ENCODE measurements at regions not wholly inside any gene's neighbourhood (a gene's known extent, or its start where the extent isn't known, plus 50 kb on each side); places are given as distances from the start of the nearest gene placed in this dataset.

GRCh38 chr11:91305402-91305801, 919.2 kb upstream of the FAT3 start:
- intact Hi-C loops (cut with micrococcal nuclease) (no loop called here), dilution Hi-C loops (cut with HindIII; ENCODE audit: low sequenced_read_pairs, unreplicated experiment) (no loop called here), in situ Hi-C loops (cut with MboI; ENCODE audit: low sequenced_read_pairs) (no loop called here)
- H3K4ac ChIP-seq (ENCODE audit: low read depth, low read length): no peak overlapping the region
- H3K56ac ChIP-seq (ENCODE audit: extremely low read depth, insufficient read depth, low read length): no peak overlapping the region
- H2AK5ac ChIP-seq (ENCODE audit: low read depth, low read length): no peak overlapping the region
- no CpG with 5 or more reads among the region's 2 CpGs for WGBS, 2 experiments (ENCODE audit: extremely low coverage in 2 of 2, insufficient read length in 1 of 2)
- no peak overlapping the region for H4K91ac ChIP-seq (ENCODE audit: insufficient read depth, low read depth, low read length)
- no peak overlapping the region for H2BK15ac ChIP-seq (ENCODE audit: low read depth, low read length)
- no peak overlapping the region for H3K18ac ChIP-seq (ENCODE audit: low read depth, low read length)
- H3K36me3 ChIP-seq (ENCODE audit: control insufficient read depth, insufficient read depth, low read length): no peaks in the 10 kb centered on the region
- H3K27ac ChIP-seq (ENCODE audit: insufficient read depth, low read length): no peak overlapping the region
- no TSS peak for BruUV-seq (replicated peaks)
- H3K4me2 ChIP-seq (ENCODE audit: low read depth, low read length): no peak overlapping the region
- DNase-seq (no peak), ATAC-seq (ENCODE audit: low read depth) (no peak; the same call in 1 of the 2 replicates)
- H2BK120ac ChIP-seq (ENCODE audit: low read depth, low read length): no peak overlapping the region
- no peaks in the 10 kb centered on the region for H3K4me1 ChIP-seq (ENCODE audit: control insufficient read depth, insufficient read depth, low read length)
- no peaks in the 10 kb centered on the region for H3K27me3 ChIP-seq (ENCODE audit: control insufficient read depth, insufficient read depth, low read length)
- no peak overlapping the region for H3K9ac ChIP-seq (ENCODE audit: low read depth, low read length)
- no peaks in the 10 kb centered on the region for H3K9me1 ChIP-seq (ENCODE audit: insufficient read depth, low read length)
- H3K79me1 ChIP-seq (ENCODE audit: low read depth in 1 of 2, low read length in 2 of 2): no peaks in the 10 kb centered on the region
- H3K4me3 ChIP-seq (ENCODE audit: insufficient read depth, low read depth, low read length): no peak overlapping the region
- no peak for TF ChIP-seq MXI1 (IDR thresholded peaks at IDR 0.05; ENCODE audit: borderline replicate concordance, low read depth, low read length)
- TF ChIP-seq RCOR1 (IDR thresholded peaks at IDR 0.05; ENCODE audit: insufficient replicate concordance, low read length): no peak
- no peak for TF ChIP-seq MAZ (IDR thresholded peaks at IDR 0.05; ENCODE audit: borderline replicate concordance, low read depth, low read length)
- no peak for TF ChIP-seq RFX5 (IDR thresholded peaks at IDR 0.05; ENCODE audit: low read depth, low read length)
- no peak for TF ChIP-seq CTCF (conservative IDR thresholded peaks at IDR 0.05; ENCODE audit: low read depth, low read length)
- TF ChIP-seq USF2 (IDR thresholded peaks at IDR 0.05; ENCODE audit: low read depth, low read length): no peak
- no peak for TF ChIP-seq MAFK (IDR thresholded peaks at IDR 0.05; ENCODE audit: low read depth, low read length)
- no peak for TF ChIP-seq BHLHE40 (IDR thresholded peaks at IDR 0.05; ENCODE audit: low read depth, low read length)
- TF ChIP-seq NFE2L2 (IDR thresholded peaks at IDR 0.05; ENCODE audit: low read depth, low read length): no peak
- no peak for TF ChIP-seq FOS (IDR thresholded peaks at IDR 0.05; ENCODE audit: low read depth, low read length)
- no peak for TF ChIP-seq ELK1 (IDR thresholded peaks at IDR 0.05; ENCODE audit: borderline replicate concordance, low read depth, low read length)
- TF ChIP-seq SMC3 (IDR thresholded peaks at IDR 0.05; ENCODE audit: low read depth, low read length): no peak
- TF ChIP-seq RAD21 (IDR thresholded peaks at IDR 0.05; ENCODE audit: low read length): no peak
- no peak for TF ChIP-seq CHD1 (IDR thresholded peaks at IDR 0.05; ENCODE audit: low read depth, low read length)
- no peak for TF ChIP-seq POLR2A (IDR thresholded peaks at IDR 0.05; ENCODE audit: low read depth, low read length)
- no peak for TF ChIP-seq CEBPB (IDR thresholded peaks at IDR 0.05; ENCODE audit: low read depth, low read length)
- H3K23ac ChIP-seq (ENCODE audit: low read depth, low read length): no peak overlapping the region
- no peaks in the 10 kb centered on the region for H3K9me3 ChIP-seq (ENCODE audit: control insufficient read depth, insufficient read depth, low read length)
- no peak overlapping the region for H2BK5ac ChIP-seq (ENCODE audit: low read depth, low read length, poor library complexity, severe bottlenecking)
- no peaks in the 10 kb centered on the region for H4K20me1 ChIP-seq (ENCODE audit: insufficient read depth, low read length)
- ChIA-PET CTCF (no interaction called here), POLR2A (ENCODE audit: unreplicated experiment) (no interaction called here)
- no peak overlapping the region for H4K8ac ChIP-seq (ENCODE audit: low read depth in 2 of 2, low read length in 2 of 2)
- H2BK20ac ChIP-seq (ENCODE audit: low read depth, low read length): no peak overlapping the region
- H2AFZ ChIP-seq (replicated peaks; ENCODE audit: low read length, poor library complexity): no peak overlapping the region
- no peak overlapping the region for H4K5ac ChIP-seq (ENCODE audit: low read depth, low read length)
- H3K14ac ChIP-seq (replicated peaks; ENCODE audit: low read depth, low read length): no peak overlapping the region
- no peak overlapping the region for H2AK9ac ChIP-seq (replicated peaks; ENCODE audit: low read depth, low read length, poor library complexity)

Measured in IMR-90 (cell line).